WTC11 (cell line): ENCODE measurements at regions not wholly inside any gene's neighbourhood (a gene's known extent, or its start where the extent isn't known, plus 50 kb on each side); places are given as distances from the start of the nearest gene placed in this dataset.

ENCODE experiments used
- ATF3 ChIP-seq: sonication (generic); formaldehyde crosslinking; conservative IDR thresholded peaks from 2 replicates; pipeline ENCODE4 v1.8.1; 2022; ENCODE audit warnings: mild to moderate bottlenecking, missing genetic modification reagents
- CTCF ChIP-seq: fragments of 200-600 bp; IDR thresholded peaks from 2 replicates; pipeline ENCODE4 v1.8.0; 2022; ENCODE audit warnings: antibody characterized with exemption
- HMGXB4 ChIP-seq: sonication (generic); formaldehyde crosslinking; IDR thresholded peaks from 2 replicates; pipeline ENCODE4 v1.8.1; 2023; ENCODE audit warnings: mild to moderate bottlenecking, moderate library complexity, missing genetic modification reagents
- JUN ChIP-seq: sonication (generic); formaldehyde crosslinking; IDR thresholded peaks from 2 replicates; pipeline ENCODE4 v1.8.0; 2023; ENCODE audit warnings: mild to moderate bottlenecking, missing genetic modification reagents
- SMAD3 ChIP-seq: sonication (generic); formaldehyde crosslinking; IDR thresholded peaks from 2 replicates; pipeline ENCODE4 v1.8.0; 2022; ENCODE audit warnings: missing genetic modification reagents, mild to moderate bottlenecking, borderline replicate concordance
- ZNF263 ChIP-seq: sonication (generic); formaldehyde crosslinking; IDR thresholded peaks from 2 replicates; pipeline ENCODE4 v1.8.1; 2022; ENCODE audit warnings: low read depth, mild to moderate bottlenecking, moderate library complexity, missing genetic modification reagents
- ZNF396 ChIP-seq: fragments of 250-450 bp; sonication (Bioruptor Pico); IDR thresholded peaks from 2 replicates; pipeline ENCODE4 v1.8.0; 2021; ENCODE audit warnings: mild to moderate bottlenecking, moderate library complexity, borderline replicate concordance

GRCh38 chr15:89387140-89387903 is 52.7 kb upstream of the POLG start:
- TF ChIP-seq JUN (CRISPR knock-in tag) (no peak), SMAD3 (CRISPR knock-in tag) (no peak), ZNF396 (CRISPR knock-in tag) (no peak), ZNF263 (no peak), CTCF (no peak), ATF3 (CRISPR knock-in tag) (no peak), HMGXB4 (CRISPR knock-in tag) (no peak)
